KMS-11 (cell line): ENCODE measurements at regions not wholly inside any gene's neighbourhood (a gene's known extent, or its start where the extent isn't known, plus 50 kb on each side); places are given as distances from the start of the nearest gene placed in this dataset.

Experiments used
- H2AFZ ChIP-seq: fragments of 200-600 bp; sonication (generic); 2 replicates; pipeline ENCODE4 v1.6.1; 2016; ENCODE audit warnings: antibody characterized with exemption, mixed run types, low read depth
- H3K27ac ChIP-seq: fragments of 200-600 bp; sonication (generic); 2 replicates; pipeline ENCODE4 v1.6.1; 2016; ENCODE audit warnings: mild to moderate bottlenecking, mixed run types
- H3K27me3 ChIP-seq: fragments of 200-600 bp; sonication (generic); 2 replicates; pipeline ENCODE4 v1.6.1; 2017; ENCODE audit warnings: mild to moderate bottlenecking, low read depth, mixed run types, moderate library complexity; ENCODE audit not compliant: insufficient read depth
- H3K36me3 ChIP-seq: fragments of 200-600 bp; sonication (generic); 2 replicates; pipeline ENCODE4 v1.6.1; 2017; ENCODE audit warnings: mild to moderate bottlenecking, mixed run types; ENCODE audit not compliant: insufficient read depth
- H3K4me1 ChIP-seq: fragments of 200-600 bp; sonication (generic); 2 replicates; pipeline ENCODE4 v1.6.1; 2016; ENCODE audit warnings: mild to moderate bottlenecking, low read depth, mixed run types; ENCODE audit not compliant: poor library complexity, severe bottlenecking
- H3K4me2 ChIP-seq: fragments of 200-600 bp; sonication (generic); 2 replicates; pipeline ENCODE4 v1.7.0; 2016; ENCODE audit warnings: mild to moderate bottlenecking, mixed run types
- H3K4me3 ChIP-seq: fragments of 200-600 bp; sonication (generic); IDR thresholded peaks from 2 replicates; pipeline ENCODE4 v1.6.1; 2017; ENCODE audit warnings: low read depth, low read length, mixed read lengths; ENCODE audit not compliant: insufficient read depth
- H3K79me2 ChIP-seq: fragments of 200-600 bp; sonication (generic); 2 replicates; pipeline ENCODE4 v1.6.1; 2016; ENCODE audit warnings: low read depth, mixed run types; ENCODE audit not compliant: insufficient read depth
- H3K9ac ChIP-seq: fragments of 200-600 bp; sonication (generic); 2 replicates; pipeline ENCODE4 v1.6.1; 2016; ENCODE audit warnings: mild to moderate bottlenecking, mixed run types
- H4K20me1 ChIP-seq: fragments of 200-600 bp; sonication (generic); 2 replicates; pipeline ENCODE4 v1.6.1; 2016; ENCODE audit warnings: mild to moderate bottlenecking, mixed run types; ENCODE audit not compliant: insufficient read depth
- CTCF ChIP-seq: fragments of 200-600 bp; sonication (generic); conservative IDR thresholded peaks from 2 replicates; pipeline ENCODE4 v1.6.1; 2017; ENCODE audit warnings: low read depth, mild to moderate bottlenecking, antibody characterized with exemption, low read length, moderate library complexity, mixed read lengths

DNA sequence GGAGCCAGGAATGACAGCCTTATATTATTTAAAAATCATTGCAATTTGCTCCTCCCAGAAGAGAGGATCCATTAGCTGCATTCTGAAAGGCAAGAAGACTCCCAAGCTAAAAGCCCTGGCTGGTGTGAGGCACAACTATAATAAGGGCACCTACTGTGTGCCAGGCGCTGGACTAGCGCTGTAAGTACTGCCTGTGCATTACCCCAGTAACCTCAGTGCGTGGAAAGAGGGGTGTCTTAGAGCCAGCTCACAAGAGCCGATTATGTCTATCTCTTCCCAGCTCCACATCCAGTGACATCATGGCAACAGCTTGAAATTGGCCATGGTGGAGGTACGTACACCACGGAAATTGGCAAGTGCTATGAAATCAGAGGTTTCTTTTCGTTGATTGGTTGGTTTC, 141.7 kb upstream of the IRF2BP2 start:
- Histone ChIP-seq H3K79me2 (no peaks in the 10 kb centered on the region), H2AFZ (no peak overlapping the region), H3K27ac (no peak overlapping the region), H3K27me3 (no peaks in the 10 kb centered on the region; the same call in 1 of the 2 replicates), H4K20me1 (no peaks in the 10 kb centered on the region), H3K4me3 (no peak overlapping the region), H3K4me1 (no peaks in the 10 kb centered on the region), H3K4me2 (no peak overlapping the region), H3K36me3 (no peaks in the 10 kb centered on the region), H3K9ac (no peak overlapping the region)
- TF ChIP-seq CTCF = no peak

DNA sequence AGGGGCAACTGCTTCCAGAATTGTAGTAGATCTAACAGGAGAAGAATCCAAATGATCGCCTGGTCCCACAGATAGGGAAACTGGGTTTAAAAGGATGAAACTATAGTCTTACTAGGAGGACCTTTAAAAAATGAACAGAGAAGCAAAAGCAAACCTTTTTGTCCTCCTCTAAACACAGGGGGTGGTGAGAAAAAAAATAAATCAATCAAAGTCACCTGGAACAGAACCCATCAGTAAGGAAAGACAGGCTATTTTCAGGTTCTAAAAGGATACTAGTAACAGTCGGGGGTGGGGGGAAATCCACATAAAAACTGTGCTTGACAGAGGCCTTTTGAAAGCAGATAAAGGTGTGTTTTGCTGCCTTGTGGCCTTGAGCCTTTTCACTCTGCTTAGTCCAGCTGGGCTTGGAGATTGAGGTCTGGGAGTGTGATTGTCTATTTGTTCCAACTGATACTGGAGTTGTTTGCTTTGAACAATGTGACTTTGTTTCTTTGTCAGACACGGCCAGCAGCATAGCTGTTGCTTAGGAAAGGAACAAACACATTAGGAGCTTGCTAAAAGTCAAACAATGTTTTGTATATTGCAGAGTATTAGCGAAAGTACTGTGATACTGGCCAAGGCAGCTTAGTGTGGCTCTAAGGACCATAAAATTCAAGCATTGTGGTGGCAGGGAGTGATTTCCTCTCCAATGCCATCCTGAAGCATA, 141.1 kb upstream of the IRF2BP2 start:
- Histone ChIP-seq H4K20me1 (no peaks in the 10 kb centered on the region), H3K27ac (no peak overlapping the region), H3K4me1 (no peaks in the 10 kb centered on the region), H3K4me2 (no peak overlapping the region), H3K36me3 (no peaks in the 10 kb centered on the region), H3K79me2 (no peaks in the 10 kb centered on the region), H3K27me3 (no peaks in the 10 kb centered on the region; the same call in 1 of the 2 replicates), H3K4me3 (no peak overlapping the region), H3K9ac (no peak overlapping the region), H2AFZ (no peak overlapping the region)
- no peak for TF ChIP-seq CTCF

GRCh38 chr1:234748713-234749112, 138.7 kb upstream of the IRF2BP2 start:
- Histone ChIP-seq H3K79me2 (no peaks in the 10 kb centered on the region), H2AFZ (no peak overlapping the region), H4K20me1 (no peaks in the 10 kb centered on the region), H3K4me2 (no peak overlapping the region), H3K36me3 (no peaks in the 10 kb centered on the region), H3K4me3 (no peak overlapping the region), H3K4me1 (no peaks in the 10 kb centered on the region), H3K27ac (no peak overlapping the region), H3K9ac (no peak overlapping the region), H3K27me3 (no peaks in the 10 kb centered on the region; the same call in 1 of the 2 replicates)
- no peak for TF ChIP-seq CTCF

- H3K27me3 ChIP-seq = no peaks in the 10 kb centered on the region; the same call in 1 of the 2 replicates
- H3K4me2 ChIP-seq = no peak overlapping the region
- H3K4me3 ChIP-seq = no peak overlapping the region
- H2AFZ ChIP-seq = no peak overlapping the region
- H3K4me1 ChIP-seq = no peaks in the 10 kb centered on the region
- no peak for TF ChIP-seq CTCF
- no peaks in the 10 kb centered on the region for H3K79me2 ChIP-seq
- no peak overlapping the region for H3K9ac ChIP-seq
- no peaks in the 10 kb centered on the region for H4K20me1 ChIP-seq
- no peak overlapping the region for H3K27ac ChIP-seq
- H3K36me3 ChIP-seq = no peaks in the 10 kb centered on the region
These were observed 138.1 kb upstream of the IRF2BP2 start for GRCh38 chr1:234748066-234748465.
